ENCODE measurements at regions not wholly inside any gene's neighbourhood (a gene's known extent, or its start where the extent isn't known, plus 50 kb on each side); places are given as distances from the start of the nearest gene placed in this dataset.

- no peak for TF ChIP-seq CTCF (IDR thresholded peaks at IDR 0.05)
- no peak for TF ChIP-seq POLR2A (IDR thresholded peaks at IDR 0.05)
These were observed 88.3 kb upstream of the DAAM1 start for GRCh38 chr14:59100205-59100604.

All from Peyer's patch (tissue), 4 donors.